ENCODE measurements at regions not wholly inside any gene's neighbourhood (a gene's known extent, or its start where the extent isn't known, plus 50 kb on each side); places are given as distances from the start of the nearest gene placed in this dataset.
"Not testable (repeated sequence)": the region's sequence is repeated elsewhere in the genome, so short reads cannot be mapped to it uniquely, and the experiment has no call there.

DNA sequence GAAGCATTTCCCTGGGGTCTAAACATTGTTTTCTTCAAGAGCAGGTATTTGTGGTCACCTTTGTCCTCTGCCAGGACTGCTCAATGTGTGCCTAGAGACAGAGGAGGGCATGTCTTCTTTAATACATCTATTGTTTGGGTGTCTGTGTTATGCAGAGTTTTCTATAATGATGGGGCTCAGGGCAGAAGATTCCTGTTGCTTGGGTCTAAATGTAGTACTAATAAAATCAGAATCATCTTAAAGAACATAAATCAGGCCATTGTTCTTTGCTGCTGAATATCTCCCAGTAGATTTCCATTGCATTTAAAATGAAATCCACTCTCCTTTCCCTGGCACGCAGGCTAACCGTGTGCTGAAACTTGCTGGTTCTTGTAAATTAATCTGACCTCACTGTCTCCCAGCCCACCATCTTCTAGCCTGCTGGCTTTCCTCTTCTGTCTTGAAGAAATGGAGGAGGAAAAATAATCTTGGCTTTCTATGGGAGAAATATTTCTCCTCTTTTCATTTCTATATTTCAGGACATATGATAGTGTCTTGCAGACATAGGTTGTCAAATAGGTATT lies 1396.8 kb downstream of the GATA3 start:
- no peak for DNase-seq

- DNase-seq, result no peak
Observed at GRCh38 chr10:9452056-9452455, 1397.6 kb downstream of the GATA3 start.

- DNase-seq, result not testable (repeated sequence)
Observed at GRCh38 chr10:9453871-9454270, 1399.4 kb downstream of the GATA3 start.

DNA sequence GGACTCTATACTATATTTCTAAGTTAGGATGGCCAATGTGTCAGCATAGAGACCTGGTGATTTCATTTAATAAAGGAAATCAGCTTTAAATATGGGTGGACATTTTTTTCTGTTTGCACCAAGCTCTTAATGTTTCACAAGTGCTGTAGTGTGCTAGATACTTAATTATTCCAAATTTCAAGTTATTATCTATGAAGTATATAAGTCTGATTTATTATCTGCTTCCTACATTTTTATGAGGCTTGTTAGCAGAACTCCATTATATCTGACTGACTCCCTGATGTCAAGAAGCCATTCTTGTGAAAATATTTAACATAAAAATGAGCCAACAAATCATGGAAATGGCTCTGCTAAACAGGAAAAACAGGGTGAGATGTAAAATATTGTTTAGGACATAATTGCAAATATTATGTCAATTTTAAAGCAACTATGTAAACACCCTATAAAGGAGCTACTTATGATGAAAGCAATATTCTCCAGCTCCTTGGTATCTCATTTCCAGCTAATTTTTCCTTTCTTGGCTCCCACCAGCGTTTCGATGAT lies 1415.2 kb downstream of the GATA3 start:
- no peak for DNase-seq

- DNase-seq, result no peak
Observed at GRCh38 chr10:9470581-9470980, 1416.1 kb downstream of the GATA3 start.

GRCh38 chr10:9501944-9502343 lies 1447.5 kb downstream of the GATA3 start:
- no peak for DNase-seq

- DNase-seq, result no peak
Observed at GRCh38 chr10:9504227-9504626, 1449.7 kb downstream of the GATA3 start.

DNA sequence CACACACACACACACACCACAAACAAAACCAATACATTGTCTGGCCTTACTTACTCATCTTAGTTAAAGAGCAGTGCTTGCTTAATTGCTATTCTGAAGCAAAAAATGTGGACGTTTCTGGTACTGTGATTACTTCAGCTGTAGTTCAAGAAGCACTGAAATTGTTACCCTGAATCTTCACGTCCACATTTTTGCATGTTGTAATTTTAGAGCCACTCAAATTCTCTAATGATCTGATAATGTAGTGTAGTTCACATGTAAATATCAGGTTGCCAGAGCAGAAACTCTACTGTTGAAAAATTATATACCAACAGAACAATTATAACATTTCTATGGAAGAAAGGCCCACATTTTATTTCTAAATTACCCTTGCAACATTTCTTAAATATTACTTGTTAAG lies 1451.1 kb downstream of the GATA3 start:
- no peak for DNase-seq

DNA sequence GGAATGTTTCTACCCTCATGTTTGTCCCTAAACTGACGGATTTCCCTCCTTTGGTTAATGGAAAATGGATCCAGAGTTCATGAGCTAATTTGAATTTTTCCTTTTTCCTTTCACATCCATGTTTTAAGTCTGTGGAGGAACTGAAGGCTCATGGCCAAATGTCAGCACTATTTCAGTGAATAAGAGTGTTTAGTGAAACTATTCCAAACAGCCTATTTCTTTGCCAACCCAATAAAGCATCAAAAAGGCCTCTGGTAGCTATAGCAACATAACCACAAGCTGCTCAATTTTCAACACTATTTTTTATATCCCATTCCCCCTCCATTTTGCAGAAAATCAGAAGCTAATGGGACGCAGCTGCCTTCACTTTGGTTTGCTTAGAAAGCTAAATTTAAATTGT lies 1454.1 kb downstream of the GATA3 start:
- DNase-seq, result peak in 1 of 51 donors; percentile 8

DNA sequence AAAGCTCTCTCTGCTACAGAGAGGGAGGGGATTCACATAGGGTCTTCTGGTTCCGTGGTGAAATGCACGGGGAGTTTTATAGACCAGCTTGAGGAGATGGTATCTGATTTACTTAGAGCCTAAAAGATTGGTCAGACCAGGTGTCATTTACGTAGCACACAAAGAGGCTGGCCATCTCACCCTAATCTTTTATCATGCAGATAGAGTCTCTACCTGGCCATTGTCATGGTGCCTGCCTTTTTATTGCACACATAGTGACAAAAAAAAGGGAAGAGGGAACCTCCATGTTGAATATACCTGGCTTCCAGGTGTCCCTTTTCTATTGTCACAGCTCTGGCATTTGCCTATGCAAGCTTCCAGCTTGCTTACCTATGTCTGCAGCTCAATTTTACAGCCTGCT lies 1456.1 kb downstream of the GATA3 start:
- no peak for DNase-seq

- no peak for DNase-seq
Observed at GRCh38 chr10:9515922-9516321, 1461.4 kb downstream of the GATA3 start.

DNA sequence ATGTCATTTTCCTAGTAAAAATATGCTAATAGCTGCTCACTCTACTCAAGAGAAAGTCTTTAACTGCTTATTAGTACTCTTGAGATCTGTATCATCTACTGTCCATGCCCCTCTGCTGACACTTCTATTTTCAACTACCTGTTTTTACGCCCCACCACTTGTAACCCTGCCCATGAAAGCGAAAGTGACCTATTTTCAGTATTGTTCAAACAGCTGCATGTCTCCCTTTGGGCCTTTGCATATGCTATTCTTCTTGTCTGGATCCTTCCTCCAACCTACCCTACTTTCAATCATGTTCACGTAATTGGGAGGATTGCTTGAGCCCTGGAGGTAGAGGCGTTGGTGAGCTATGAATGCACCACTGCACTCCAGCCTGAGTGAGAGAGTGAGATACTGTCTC lies 1481.3 kb downstream of the GATA3 start:
- DNase-seq, result no peak

DNA sequence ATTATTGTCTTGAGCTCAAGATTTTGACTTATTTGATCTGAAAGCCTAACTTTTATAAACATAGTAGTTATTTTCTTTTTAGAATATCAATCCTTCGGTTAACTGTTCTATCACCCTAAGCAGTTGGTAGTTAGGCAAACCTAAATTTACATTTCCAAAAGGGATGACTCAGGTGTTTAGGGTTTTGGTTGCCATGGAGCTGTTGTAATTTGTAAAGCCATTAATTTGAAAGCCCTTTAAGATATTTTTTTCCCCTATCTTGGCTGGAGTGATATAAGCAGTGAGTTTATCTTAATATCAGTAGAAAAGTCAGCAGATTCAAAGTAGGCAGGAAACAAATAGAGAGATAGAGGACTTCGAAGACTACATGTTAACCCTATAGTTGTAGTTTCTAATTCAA lies 1472.6 kb upstream of the CELF2 start:
- DNase-seq, result no peak

DNA sequence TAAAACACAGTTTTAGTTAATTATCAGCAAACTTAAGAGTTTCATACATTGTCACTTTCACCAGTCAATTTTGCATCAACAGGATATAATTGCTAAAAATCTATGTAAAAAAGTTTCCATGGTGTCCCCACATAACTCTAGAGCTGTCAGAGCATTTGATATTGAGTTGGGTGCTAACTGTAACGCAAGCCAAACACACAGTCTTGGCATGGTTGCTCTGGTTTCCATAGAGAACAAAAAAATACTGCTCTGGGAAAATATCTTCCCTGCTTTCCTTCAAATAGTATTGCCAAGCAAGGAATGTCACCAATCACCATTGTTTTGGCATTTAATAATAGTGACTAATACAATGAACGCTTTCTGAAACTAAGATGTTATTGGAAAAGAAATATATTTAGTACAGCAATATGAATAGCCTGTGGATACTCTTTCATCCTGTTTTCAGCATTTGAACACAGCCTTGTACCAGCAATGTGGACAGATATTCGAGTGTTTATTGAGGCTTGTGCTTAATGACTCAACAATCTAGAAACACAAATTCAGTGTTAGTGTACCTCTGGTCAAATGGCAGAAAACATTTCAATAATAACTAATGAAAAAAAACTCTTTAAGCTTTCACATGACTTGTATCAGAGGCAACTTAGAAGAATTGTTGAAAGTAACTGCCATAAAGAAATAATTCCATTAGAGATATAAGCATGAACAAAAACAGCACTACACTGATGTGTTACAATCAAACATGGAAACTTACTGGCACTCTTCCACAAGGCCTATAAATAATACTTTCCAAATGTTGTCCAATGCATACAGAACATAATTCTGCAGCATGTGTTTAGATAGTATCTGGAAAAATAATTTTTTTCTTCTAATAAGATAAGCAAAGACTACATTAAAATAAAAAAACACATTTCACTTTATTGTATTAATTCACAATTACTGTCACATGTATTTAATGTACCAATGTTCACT lies 1469.5 kb upstream of the CELF2 start:
- no peak for DNase-seq

GRCh38 chr10:9550810-9551209 lies 1466.9 kb upstream of the CELF2 start:
- no peak for DNase-seq

GRCh38 chr10:9554321-9554720 lies 1463.4 kb upstream of the CELF2 start:
- DNase-seq, result no peak

DNA sequence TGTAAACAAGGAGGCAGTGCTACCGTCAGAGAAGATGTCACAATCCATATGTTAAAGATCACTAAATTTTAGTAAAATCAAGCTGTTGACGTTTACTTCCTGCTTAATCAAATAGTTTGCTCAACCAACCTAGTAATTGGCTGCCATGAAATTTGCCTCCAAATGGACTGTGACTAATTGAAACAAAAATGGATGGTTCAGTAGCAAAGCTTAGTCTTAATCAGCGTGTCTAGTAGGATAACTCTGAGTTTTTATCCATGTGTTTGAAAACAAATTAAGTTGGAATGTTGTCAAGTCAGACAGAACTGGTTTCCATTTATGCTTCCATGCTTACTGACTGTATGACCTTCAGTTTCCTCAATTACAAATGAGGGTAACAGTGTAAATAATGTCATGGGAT lies 1456.7 kb upstream of the CELF2 start:
- no peak for DNase-seq

DNA sequence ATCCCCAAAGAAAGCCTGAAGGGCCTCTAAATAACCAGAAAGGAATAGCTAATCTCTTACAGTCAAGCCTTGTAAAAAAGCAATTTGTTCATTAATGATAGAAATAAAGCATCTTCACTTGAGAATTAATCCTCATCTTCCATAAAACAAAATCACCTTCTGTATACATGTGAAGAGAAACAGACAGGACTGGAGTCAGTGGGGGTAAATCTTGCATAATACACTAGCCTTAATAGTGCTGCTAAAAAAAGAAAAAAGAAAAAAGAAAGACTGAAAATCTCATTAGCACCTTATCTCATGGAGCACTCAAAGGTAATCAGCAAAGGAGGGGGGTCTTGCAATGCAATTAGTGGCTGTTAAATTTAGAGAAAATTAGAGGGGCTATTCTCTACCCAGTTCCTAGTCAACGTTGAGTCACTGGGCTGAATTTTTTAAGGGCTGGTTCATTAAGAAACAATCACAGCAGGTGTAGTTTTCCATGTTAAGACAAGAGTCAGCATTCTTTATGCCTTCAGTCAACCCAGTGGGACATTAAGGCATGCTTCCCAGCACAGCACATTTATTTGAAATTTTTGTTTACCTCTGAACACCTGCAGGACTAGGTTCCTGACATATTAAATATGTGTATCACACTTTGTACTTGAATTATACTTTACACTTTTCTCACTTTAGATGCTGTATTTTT lies 1455.7 kb upstream of the CELF2 start:
- DNase-seq, result no peak

DNA sequence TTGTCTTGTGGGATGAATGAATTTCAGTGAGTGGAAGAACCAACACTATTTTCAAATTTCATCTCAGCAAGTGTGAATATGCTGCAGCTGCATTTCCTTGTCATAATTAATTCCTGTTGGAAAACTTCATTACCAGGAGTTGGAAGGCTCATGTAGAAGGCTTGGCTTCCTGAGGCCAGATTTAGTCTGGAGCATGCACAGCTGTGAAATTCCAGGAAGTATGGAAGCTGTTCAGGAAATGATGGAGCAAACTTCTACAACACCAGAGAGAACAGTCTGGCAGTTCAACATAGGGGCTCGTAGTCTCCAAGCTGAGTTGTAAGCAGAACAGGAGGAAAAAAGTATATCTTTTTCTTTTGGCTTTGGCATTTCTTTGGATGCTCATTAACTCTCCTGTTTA lies 1439.9 kb upstream of the CELF2 start:
- DNase-seq, result no peak

DNA sequence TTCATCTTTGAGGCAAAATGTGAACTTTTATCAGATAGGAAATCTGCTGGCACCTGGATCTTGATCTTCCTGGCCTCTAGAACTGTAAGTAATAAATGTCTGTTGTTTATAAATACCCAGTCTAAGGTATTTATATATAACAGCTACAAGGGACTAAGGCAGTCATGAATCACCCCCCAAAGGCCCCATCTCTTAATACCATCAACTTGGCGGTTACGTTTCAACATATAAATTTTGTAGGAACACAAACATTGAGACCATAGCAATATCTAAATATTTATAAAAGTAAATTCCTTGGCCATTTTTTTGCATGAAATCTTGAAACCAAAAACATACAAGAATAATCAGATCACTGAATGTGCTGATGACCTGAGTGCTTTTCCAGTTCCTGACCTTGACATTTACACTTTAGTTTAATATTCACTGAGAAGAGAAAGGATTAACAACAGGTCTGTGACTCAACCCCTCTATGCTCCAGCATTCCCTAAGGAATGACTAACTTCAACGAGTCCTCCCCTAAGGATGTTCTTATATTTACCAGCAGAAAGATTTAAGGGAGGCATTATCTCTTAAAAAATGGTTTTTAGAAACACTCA lies 1438.5 kb upstream of the CELF2 start:
- DNase-seq, result no peak

GRCh38 chr10:9582803-9583202 lies 1434.9 kb upstream of the CELF2 start:
- not testable (repeated sequence) for DNase-seq
